Panc1 (cell line): ENCODE measurements at regions not wholly inside any gene's neighbourhood (a gene's known extent, or its start where the extent isn't known, plus 50 kb on each side); places are given as distances from the start of the nearest gene placed in this dataset.

Experiments
- CTCF ChIP-seq: fragments of 450-650 bp; IDR thresholded peaks from 2 replicates; pipeline ENCODE4 v1.5.1; 2017; ENCODE audit warnings: mild to moderate bottlenecking
- POLR2AphosphoS5 ChIP-seq: IDR thresholded peaks from 2 replicates; pipeline ENCODE4 v1.6.1; 2012; ENCODE audit warnings: mild to moderate bottlenecking, low read depth, low read length, moderate library complexity
- REST ChIP-seq, 2 experiments: IDR thresholded peaks; 2 replicates each; pipeline ENCODE4 v1.6.1; 2011 to 2012; ENCODE audit warnings: low read depth in 2 of 2, control low read depth in 1 of 2, low read length in 1 of 2, mild to moderate bottlenecking in 1 of 2, moderate library complexity in 1 of 2; ENCODE audit not compliant: insufficient read depth in 1 of 2
- SIN3A ChIP-seq: IDR thresholded peaks from 2 replicates; pipeline ENCODE4 v1.6.1; 2012; ENCODE audit warnings: low read depth, mild to moderate bottlenecking, low read length, moderate library complexity, borderline replicate concordance; ENCODE audit not compliant: insufficient read depth

GRCh38 chr3:94482686-94483085 is 419.8 kb downstream of the NSUN3 start:
- TF ChIP-seq CTCF = no peak
- TF ChIP-seq POLR2AphosphoS5 = no peak
- TF ChIP-seq REST (IDR thresholded peaks at IDR 0.05; ENCODE audit: insufficient read depth in 1 of 2, low read depth in 2 of 2, low read length in 1 of 2) = no peak
- no peak for TF ChIP-seq SIN3A
